Fibroblast of lung (primary cell): ENCODE measurements at regions not wholly inside any gene's neighbourhood (a gene's known extent, or its start where the extent isn't known, plus 50 kb on each side); places are given as distances from the start of the nearest gene placed in this dataset.

Experiments
- EZH2 ChIP-seq: IDR thresholded peaks from 2 replicates; pipeline ENCODE4 v1.5.1; 2012; ENCODE audit warnings: low read length, control low read depth, mild to moderate bottlenecking; ENCODE audit errors: missing control alignments
- TF ChIP-seq, protein P1 (sequence below), 2 donors: IDR thresholded peaks in 1 of 2; conservative IDR thresholded peaks in 1 of 2; 1 replicate in 1 of 2; 2 replicates in 1 of 2; pipeline ENCODE4 v1.5.1; 2011 to 2012; ENCODE audit warnings: low read length in 2 of 2, control low read depth in 1 of 2, inconsistent platforms in 1 of 2, low read depth in 1 of 2, mild to moderate bottlenecking in 1 of 2

DNA sequence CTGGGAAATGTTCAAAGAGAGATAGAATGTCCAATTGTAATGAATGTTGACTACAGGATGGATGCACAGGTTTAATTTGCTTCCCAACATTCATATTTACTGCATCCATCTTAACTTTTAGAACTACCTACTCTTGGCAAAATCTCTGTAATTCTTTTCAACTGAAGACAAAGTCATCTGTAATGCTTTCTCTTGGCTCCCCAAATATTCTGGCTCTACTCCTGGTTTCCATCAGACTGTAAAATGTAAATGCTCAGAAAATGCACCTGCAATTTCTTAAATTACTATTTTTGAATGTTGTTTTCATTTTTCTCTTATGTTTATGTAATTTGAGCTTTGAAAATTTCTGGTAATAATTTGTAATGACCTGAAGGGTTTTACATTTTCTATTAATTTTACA is 480.8 kb upstream of the IMPG1 start:
- TF ChIP-seq, protein P1, sequence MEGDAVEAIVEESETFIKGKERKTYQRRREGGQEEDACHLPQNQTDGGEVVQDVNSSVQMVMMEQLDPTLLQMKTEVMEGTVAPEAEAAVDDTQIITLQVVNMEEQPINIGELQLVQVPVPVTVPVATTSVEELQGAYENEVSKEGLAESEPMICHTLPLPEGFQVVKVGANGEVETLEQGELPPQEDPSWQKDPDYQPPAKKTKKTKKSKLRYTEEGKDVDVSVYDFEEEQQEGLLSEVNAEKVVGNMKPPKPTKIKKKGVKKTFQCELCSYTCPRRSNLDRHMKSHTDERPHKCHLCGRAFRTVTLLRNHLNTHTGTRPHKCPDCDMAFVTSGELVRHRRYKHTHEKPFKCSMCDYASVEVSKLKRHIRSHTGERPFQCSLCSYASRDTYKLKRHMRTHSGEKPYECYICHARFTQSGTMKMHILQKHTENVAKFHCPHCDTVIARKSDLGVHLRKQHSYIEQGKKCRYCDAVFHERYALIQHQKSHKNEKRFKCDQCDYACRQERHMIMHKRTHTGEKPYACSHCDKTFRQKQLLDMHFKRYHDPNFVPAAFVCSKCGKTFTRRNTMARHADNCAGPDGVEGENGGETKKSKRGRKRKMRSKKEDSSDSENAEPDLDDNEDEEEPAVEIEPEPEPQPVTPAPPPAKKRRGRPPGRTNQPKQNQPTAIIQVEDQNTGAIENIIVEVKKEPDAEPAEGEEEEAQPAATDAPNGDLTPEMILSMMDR (conservative IDR thresholded peaks at IDR 0.05 in 1 of 2, IDR thresholded peaks at IDR 0.05 in 1 of 2; ENCODE audit: low read depth in 1 of 2, low read length in 2 of 2): no peak
- TF ChIP-seq EZH2: no peak
